ENCODE measurements at regions not wholly inside any gene's neighbourhood (a gene's known extent, or its start where the extent isn't known, plus 50 kb on each side); places are given as distances from the start of the nearest gene placed in this dataset.

GRCh38 chr4:132395561-132395960 is 753.5 kb upstream of the PCDH10 start:
- TF ChIP-seq POLR2A (IDR thresholded peaks at IDR 0.05), result no peak
- no peak for TF ChIP-seq CTCF (IDR thresholded peaks at IDR 0.05)
- no peak for TF ChIP-seq POLR2AphosphoS5 (IDR thresholded peaks at IDR 0.05)
- no peak for TF ChIP-seq EP300 (IDR thresholded peaks at IDR 0.05; ENCODE audit: low read depth)
